A673 (cell line): ENCODE measurements at regions not wholly inside any gene's neighbourhood (a gene's known extent, or its start where the extent isn't known, plus 50 kb on each side); places are given as distances from the start of the nearest gene placed in this dataset.

Source experiments
- BruUV-seq: library from RNA; stranded (reverse); fragments of 400-500 nt; replicated peaks from 2 replicates; lab custom pipeline; 2021; lab: Mats Ljungman, UMichigan
- CTCF ChIA-PET: fragments of 300-600 bp; sonication (Branson Sonifier 250); formaldehyde crosslinking; loops from one replicate; lab custom pipeline; 2022; ENCODE audit warnings: antibody characterized with exemption; lab: Charles Lee
- POLR2A ChIA-PET: fragments of 300-600 bp; sonication (Branson Sonifier 250); formaldehyde crosslinking; loops from one replicate; lab custom pipeline; 2022; ENCODE audit warnings: antibody characterized with exemption; ENCODE audit not compliant: low non-redundant PET; lab: Charles Lee
- DNase-seq: peaks from one replicate; pipeline ENCODE4 v3.0.0-alpha.2; 2015; ENCODE audit warnings: low spot score
- H3K27ac ChIP-seq: fragments of 200-600 bp; sonication (generic); 2 replicates; pipeline ENCODE4 v1.5.1; 2016; ENCODE audit warnings: mixed run types, low read depth, mild to moderate bottlenecking, mixed read lengths, antibody characterized with exemption, low read length; ENCODE audit not compliant: poor library complexity, severe bottlenecking
- H3K27me3 ChIP-seq: fragments of 200-600 bp; sonication (generic); replicated peaks from 2 replicates; pipeline ENCODE4 v1.6.1; 2017; ENCODE audit warnings: mixed run types, low read depth, mild to moderate bottlenecking, mixed read lengths, antibody characterized with exemption, low read length; ENCODE audit not compliant: insufficient read depth, poor library complexity
- H3K36me3 ChIP-seq: fragments of 200-600 bp; sonication (generic); 2 replicates; pipeline ENCODE4 v1.6.1; 2016; ENCODE audit warnings: mixed run types, mild to moderate bottlenecking, mixed read lengths, antibody characterized with exemption, low read length; ENCODE audit not compliant: insufficient read depth, poor library complexity, severe bottlenecking
- H3K4me1 ChIP-seq: fragments of 200-600 bp; sonication (generic); 2 replicates; pipeline ENCODE4 v1.6.1; 2017; ENCODE audit warnings: mixed run types, mild to moderate bottlenecking, mixed read lengths, antibody characterized with exemption, low read length; ENCODE audit not compliant: insufficient read depth, poor library complexity, severe bottlenecking
- H3K4me3 ChIP-seq: fragments of 200-600 bp; sonication (generic); 2 replicates; pipeline ENCODE4 v1.5.1; 2016; ENCODE audit warnings: low read depth, mixed run types, mild to moderate bottlenecking, mixed read lengths, low read length; ENCODE audit not compliant: poor library complexity, severe bottlenecking
- H3K9me3 ChIP-seq: fragments of 200-600 bp; sonication (generic); 2 replicates; pipeline ENCODE4 v1.6.1; 2016; ENCODE audit warnings: mixed run types, low read depth, mild to moderate bottlenecking, mixed read lengths, antibody characterized with exemption, low read length; ENCODE audit not compliant: poor library complexity, severe bottlenecking
- CTCF ChIP-seq: fragments of 300-800, 200-600 bp; sonication (generic); conservative IDR thresholded peaks from 2 replicates; pipeline ENCODE4 v1.5.1; 2017; ENCODE audit warnings: low read depth, mild to moderate bottlenecking, antibody characterized with exemption, low read length, moderate library complexity, mixed read lengths
- EZH2 ChIP-seq: fragments of 200-600 bp; sonication (generic); IDR thresholded peaks from 2 replicates; pipeline ENCODE4 v1.6.1; 2017; ENCODE audit warnings: borderline replicate concordance, low read depth, mild to moderate bottlenecking, mixed read lengths, antibody characterized with exemption, low read length; ENCODE audit not compliant: poor library complexity, severe bottlenecking
- intact Hi-C: fragments of 100-400 bp; cut with micrococcal nuclease; formaldehyde crosslinking; loops from one replicate; pipeline ENCODE4 v1.10.0; 2022; ENCODE audit not compliant: unreplicated experiment

GRCh38 chr5:63175850-63176249 is 597.2 kb downstream of the LRRC70 start:
- Histone ChIP-seq H3K9me3 (no peaks in the 10 kb centered on the region), H3K4me3 (no peak overlapping the region), H3K27ac (no peak overlapping the region), H3K4me1 (no peaks in the 10 kb centered on the region), H3K27me3 (peaks cover 6% of the 10 kb centered on the region), H3K36me3 (no peaks in the 10 kb centered on the region)
- no peak for DNase-seq
- ChIA-PET CTCF (no interaction called here), POLR2A (no interaction called here)
- BruUV-seq: no TSS peak
- intact Hi-C loops: no loop called here
- TF ChIP-seq EZH2 (no peak), CTCF (no peak)

DNA sequence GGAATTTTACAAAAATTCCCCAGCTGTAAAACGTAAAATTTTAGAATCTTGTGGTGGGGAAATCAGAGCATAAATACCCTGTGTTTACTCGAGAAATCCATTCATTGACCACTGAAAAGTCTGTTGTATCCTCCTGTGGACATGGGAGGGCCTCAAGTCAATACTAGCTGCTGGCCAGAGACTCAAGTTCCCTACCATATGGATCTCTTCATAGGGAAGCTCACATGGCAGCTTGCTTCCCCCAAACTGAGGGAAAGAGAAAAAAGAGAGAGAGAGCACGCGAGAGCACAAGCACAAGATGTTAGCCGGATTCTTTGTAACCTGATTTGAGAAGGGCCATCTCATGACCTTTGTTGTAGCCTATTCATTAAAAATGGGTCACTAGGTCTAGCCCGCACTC is 591.9 kb downstream of the LRRC70 start:
- H3K36me3 ChIP-seq: no peaks in the 10 kb centered on the region
- TF ChIP-seq EZH2 (no peak), CTCF (no peak)
- H3K4me1 ChIP-seq: no peaks in the 10 kb centered on the region
- POLR2A ChIA-PET: interaction anchor here (0.7 kb wide), 1 partner anchor 767 kb away, joined by 4 read pairs; the partner anchor contains the start of gene DIMT1
- no peak for DNase-seq
- no TSS peak for BruUV-seq
- H3K27ac ChIP-seq: no peak overlapping the region
- intact Hi-C loops: no loop called here
- H3K4me3 ChIP-seq: no peak overlapping the region
- peaks cover 18% of the 10 kb centered on the region for H3K27me3 ChIP-seq
- no peaks in the 10 kb centered on the region for H3K9me3 ChIP-seq
- CTCF ChIA-PET: no interaction called here

- CTCF ChIA-PET: no interaction called here
- BruUV-seq: no TSS peak
- H3K9me3 ChIP-seq: no peaks in the 10 kb centered on the region
- intact Hi-C loops: no loop called here
- no peak for DNase-seq
- peaks cover 14% of the 10 kb centered on the region for H3K27me3 ChIP-seq
- no peak for TF ChIP-seq CTCF
- TF ChIP-seq EZH2: no peak
- no peaks in the 10 kb centered on the region for H3K36me3 ChIP-seq
- POLR2A ChIA-PET: no interaction called here
- H3K27ac ChIP-seq: no peak overlapping the region
- H3K4me1 ChIP-seq: no peaks in the 10 kb centered on the region
- no peak overlapping the region for H3K4me3 ChIP-seq
These were observed 586.4 kb downstream of the LRRC70 start for GRCh38 chr5:63164838-63165535.
